ENCODE measurements at regions not wholly inside any gene's neighbourhood (a gene's known extent, or its start where the extent isn't known, plus 50 kb on each side); places are given as distances from the start of the nearest gene placed in this dataset.
"Not testable (repeated sequence)": the region's sequence is repeated elsewhere in the genome, so short reads cannot be mapped to it uniquely, and the experiment has no call there.

GRCh38 chr4:117700111-117700892, 334.0 kb upstream of the NDST3 start:
- DNase-seq: no peak

GRCh38 chr4:117702353-117702752, 331.9 kb upstream of the NDST3 start:
- DNase-seq: no peak

DNA sequence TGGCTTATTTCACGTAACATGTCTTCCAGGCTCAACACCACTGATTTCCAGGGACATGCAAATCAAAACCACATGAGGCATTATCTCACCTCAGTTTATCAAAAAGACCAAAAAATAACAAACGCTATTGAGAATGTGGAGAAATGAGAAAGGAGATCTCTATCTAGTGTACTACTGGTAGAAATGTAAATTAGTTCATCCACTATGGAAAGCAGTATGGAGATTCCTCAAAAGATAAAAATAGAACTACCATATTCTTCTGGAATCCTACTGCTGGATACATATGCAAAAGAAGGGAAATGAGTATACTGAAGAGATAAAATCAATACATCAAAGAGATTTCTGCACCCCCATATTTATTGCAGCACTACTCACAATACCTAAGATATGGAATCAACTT, 329.6 kb upstream of the NDST3 start:
- no peak for DNase-seq

GRCh38 chr4:117740736-117741135, 293.6 kb upstream of the NDST3 start:
- no peak for DNase-seq

- DNase-seq: not testable (repeated sequence)
These were observed 288.9 kb upstream of the NDST3 start for GRCh38 chr4:117745379-117745778.

DNA sequence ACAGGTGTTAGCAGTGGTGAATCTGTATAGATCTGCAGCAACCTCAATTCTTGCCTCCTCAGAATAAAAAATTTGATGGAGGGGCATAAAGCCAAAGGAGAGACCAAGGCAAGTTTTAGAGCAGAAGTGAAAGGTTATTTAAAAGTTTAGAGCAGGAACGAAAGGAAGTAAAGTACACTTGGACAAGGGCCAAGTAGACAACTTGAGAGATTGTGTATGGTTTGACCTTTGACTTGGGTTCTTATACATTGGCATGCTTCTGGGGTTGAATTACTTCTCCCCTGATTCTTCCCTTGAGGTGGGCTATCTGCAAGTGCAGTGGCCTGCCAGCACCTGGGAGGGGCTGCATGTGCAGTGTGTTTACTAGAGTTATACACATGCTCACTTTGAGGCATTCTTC, 278.8 kb upstream of the NDST3 start:
- DNase-seq: no peak

- DNase-seq: no peak
These were observed 265.7 kb upstream of the NDST3 start for GRCh38 chr4:117768610-117769009.

DNA sequence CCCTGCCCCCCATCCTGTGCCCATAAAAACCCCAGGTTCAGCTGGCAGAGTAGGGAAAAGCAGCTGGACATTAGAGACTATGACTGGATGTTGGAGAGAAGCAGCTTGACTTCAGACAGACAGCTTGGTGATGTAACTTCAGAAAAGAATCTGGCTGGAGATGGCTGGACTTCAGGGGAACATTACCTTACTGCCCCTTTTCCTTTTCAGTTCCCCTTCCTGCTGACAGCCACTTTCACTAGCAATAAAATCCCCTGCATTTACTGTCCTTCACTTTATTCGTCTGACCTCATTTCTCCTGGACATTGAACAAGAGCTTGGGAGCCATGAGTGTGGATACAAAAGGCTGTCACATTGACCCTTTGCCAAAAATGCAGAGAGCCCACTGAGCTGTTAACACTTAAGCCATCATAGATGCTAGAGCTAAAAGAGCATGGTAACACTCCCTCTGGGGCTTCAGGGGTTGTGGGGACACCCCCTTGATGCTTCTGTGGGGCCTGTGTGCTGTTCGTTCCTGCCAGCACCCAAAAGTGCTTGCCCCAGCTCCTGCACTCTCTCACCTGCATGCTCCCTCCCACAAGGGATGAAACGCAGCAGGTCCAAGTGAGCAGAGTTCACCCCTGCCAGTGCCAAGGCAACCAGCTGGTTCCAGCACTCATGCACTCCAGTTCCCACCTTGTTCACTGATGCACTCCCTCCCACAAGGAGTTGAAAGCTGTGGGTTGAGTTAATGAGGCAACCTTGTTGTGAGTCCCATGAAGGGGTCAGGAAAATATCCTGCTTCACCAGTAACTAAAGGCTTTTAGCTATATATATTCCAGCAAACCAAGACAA, 263.8 kb upstream of the NDST3 start:
- DNase-seq: no peak

- no peak for DNase-seq
These were observed 262.5 kb upstream of the NDST3 start for GRCh38 chr4:117771647-117772337.

GRCh38 chr4:117773064-117773936, 261.0 kb upstream of the NDST3 start:
- DNase-seq: no peak

DNA sequence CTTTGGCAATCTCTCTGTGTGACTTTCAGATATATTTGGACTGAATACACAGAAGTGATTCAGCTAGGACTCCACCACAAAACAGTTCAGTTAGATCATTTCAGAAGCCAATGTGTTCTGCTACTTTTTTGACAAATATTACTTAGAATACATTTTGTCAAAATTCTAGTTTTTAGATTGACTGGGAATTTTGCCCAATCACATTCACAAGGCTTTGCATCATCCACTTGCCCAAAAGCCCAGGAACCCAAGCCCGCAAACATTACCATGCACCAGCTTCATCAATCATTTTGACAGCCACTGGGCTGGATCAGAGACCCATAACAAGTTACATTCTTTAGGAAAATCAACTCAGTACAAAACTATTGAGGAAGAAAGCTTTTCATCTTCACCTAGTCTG, 256.6 kb upstream of the NDST3 start:
- no peak for DNase-seq

- DNase-seq: no peak
These were observed 250.6 kb upstream of the NDST3 start for GRCh38 chr4:117783716-117784115.

DNA sequence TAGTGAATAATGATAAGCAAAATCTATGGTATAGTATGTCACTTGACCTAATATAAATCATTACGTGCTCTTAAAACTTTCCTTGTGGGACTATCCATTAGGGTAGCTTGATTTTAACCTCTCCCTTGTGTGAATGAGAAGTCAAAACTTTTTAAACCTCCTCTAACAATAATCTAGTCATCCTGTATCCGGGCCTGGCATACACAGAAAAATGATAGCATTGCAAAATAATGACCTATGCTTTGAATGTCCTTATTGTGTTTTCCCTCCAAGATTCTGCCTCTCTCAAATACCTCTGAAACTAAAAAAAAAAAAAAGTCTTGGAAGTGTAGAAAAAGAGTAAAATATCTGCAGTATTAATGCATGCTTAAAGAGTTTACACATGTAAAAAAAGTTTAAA, 250.0 kb upstream of the NDST3 start:
- no peak for DNase-seq

GRCh38 chr4:117786566-117786965, 247.7 kb upstream of the NDST3 start:
- DNase-seq: no peak

GRCh38 chr4:117793845-117794480, 240.3 kb upstream of the NDST3 start:
- no peak for DNase-seq

- DNase-seq: no peak
These were observed 237.6 kb upstream of the NDST3 start for GRCh38 chr4:117796677-117797076.

GRCh38 chr4:117800636-117801035, 233.7 kb upstream of the NDST3 start:
- no peak for DNase-seq

DNA sequence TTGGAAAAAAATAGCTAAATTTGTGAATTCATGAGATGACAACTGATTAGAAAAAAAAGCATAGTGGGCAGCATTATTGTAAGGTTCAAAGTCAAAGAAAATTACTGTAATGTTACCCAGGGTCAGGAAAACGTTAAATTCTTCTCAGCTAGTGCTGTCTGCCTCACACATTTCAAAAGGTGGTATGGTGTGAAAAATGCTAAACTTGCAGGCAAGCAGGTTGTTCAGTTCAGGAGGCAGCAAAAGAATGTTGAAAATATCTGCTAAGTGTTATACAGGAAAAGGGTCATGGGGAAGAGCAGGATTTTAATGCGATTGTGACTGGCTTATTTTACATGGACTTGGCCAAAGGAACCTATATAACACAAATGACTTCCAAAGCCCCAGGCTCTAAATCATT, 232.5 kb upstream of the NDST3 start:
- no peak for DNase-seq

DNA sequence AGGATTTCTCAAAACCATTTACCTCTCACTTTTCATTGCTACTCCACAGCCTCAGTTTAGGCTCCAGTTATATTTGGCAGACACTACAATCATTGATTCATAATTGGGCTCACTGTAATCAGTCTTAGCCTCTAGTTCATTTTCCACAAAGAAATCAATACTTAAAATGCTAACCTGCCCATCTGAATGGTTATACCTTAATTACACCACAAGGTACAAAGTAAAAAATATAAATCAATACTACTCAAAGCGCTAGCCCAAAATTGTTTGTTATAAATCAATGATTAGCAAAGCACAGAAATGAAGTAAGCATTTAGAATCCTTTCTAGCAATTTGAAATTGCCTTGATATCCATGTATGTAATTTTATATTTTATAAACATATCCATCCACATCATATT, 222.6 kb upstream of the NDST3 start:
- DNase-seq: no peak

DNA sequence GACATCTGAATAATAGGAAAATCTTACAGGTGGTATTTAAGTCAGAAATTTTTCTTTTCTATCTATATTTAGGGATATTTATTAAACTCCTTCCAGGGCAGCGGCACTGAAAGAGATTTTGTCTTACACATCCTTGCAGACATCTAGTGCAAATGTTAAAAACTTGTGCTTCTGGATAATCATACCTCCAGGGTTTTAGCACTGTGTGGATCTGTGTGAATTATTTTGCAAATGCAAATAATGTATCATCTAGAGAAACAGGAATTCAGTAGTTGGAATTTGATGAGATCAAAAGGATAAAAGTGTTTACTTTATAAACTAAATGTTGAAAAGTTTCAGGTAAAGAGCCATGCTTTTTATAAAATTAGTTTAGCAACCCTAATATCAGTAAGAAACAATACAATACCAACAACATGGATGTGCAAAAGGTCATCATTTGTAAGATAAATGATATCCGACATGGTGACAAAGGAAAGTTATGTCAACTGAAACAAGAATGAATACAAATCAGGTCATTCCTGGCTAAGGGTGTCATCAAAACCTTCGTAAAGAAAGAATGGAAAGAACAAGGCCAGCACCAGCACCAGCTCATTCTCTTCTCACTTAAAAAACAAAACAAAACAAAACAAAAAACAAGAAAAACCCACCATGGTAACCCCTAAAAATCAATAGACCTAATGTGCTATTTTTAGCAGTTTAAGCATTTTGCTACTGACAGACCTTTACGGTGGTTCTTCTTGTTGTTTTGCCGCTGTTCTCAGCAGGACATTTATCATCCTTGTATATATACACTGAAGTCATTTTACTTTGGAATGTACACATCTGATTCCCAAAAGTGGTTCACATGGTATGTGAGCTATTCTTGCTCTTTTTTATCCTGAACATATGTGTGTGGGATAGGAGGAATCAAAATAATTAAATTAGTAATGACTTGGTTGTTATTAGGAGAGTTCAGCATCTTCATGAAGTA, 219.7 kb upstream of the NDST3 start:
- no peak for DNase-seq

GRCh38 chr4:117817301-117817700, 217.0 kb upstream of the NDST3 start:
- no peak for DNase-seq
